HG03575 (cell line): ENCODE measurements at regions not wholly inside any gene's neighbourhood (a gene's known extent, or its start where the extent isn't known, plus 50 kb on each side); places are given as distances from the start of the nearest gene placed in this dataset.
"Not testable (repeated sequence)": the region's sequence is repeated elsewhere in the genome, so short reads cannot be mapped to it uniquely, and the experiment has no call there.

Experiments used
- ATAC-seq: cut with Tn5 transposase; IDR thresholded peaks from one replicate; pipeline ENCODE4 v1.9.1; 2021; ENCODE audit not compliant: unreplicated experiment, insufficient number of reproducible peaks, low FRiP score; ENCODE audit errors: extremely low read depth

DNA sequence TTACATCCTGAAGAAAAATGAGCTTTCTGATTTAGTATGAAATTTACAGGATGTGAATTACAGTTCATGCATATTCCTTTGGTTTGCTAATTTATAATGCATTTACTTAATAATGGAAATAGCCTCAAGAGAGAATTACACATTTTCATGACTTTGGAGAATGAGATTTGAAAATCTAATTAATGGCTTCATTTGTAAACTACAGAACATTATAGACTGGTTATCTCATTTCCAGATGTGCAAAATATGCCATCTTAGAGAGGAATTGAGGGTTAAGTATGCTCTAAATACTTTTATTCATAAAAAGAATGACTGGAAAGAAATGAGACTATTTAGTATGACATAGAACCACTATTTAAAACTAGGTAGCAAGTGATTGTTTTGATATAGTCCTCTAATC lies 94.2 kb upstream of the DNAJC10 start:
- no peak for ATAC-seq

- ATAC-seq = no peak
These were observed 93.8 kb upstream of the DNAJC10 start for GRCh38 chr2:182622231-182622630.

DNA sequence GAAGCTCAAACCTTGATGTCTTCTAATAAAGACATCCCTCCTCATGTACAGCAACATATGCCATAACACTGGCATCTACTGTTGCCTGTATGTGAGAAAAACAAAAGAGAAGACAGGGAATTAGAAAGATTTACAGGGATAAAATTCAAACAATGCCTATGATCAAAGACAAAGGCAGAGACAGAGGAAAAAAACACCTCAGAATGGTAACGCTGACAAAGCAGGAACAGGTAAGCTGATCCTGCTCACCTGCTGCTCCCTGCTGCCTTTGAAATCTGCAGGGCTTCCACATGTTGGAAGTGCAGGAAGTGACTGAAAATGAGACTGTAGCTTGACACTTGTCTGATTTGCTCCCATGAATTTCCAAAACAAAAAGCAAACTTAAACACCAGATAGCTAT lies 90.2 kb upstream of the DNAJC10 start:
- no peak for ATAC-seq

- no peak for ATAC-seq
These were observed 87.1 kb upstream of the DNAJC10 start for GRCh38 chr2:182628916-182629315.

- no peak for ATAC-seq
These were observed 85.8 kb upstream of the DNAJC10 start for GRCh38 chr2:182630207-182630606.

DNA sequence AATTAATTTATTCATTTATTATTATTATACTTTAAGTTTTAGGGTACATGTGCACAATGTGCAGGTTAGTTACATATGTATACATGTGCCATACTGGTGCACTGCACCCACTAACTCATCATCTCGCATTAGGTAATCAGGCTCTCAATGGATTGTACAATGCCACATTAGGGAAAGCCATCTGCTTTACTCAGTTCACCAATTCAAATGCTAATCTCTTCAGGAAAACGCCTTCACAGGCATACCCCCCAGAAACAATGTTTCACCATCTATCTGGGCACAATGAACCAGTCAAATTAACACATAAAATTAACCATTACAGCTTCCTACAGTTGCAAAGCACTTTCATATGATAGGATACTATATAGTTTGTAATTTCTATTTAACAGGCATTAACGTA lies 84.8 kb upstream of the DNAJC10 start:
- no peak for ATAC-seq

DNA sequence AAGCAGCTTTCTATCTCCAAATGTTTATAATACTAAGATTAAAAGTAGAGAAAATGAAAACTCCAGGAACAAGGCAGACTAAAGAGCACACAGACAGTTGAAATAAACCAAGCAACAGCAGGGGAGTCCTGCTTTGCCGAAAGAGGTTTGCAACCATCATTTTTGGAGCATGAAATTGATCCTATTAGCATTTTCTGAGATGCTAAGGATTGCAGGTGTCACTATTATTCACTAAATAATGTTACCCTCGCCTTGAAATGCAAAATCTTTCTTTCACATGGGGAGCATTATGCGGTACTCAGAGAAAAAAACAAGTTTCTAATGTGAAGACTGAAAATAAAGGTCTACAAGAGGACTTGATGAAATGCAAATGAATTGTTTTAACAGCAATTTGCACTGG lies 81.7 kb upstream of the DNAJC10 start:
- no peak for ATAC-seq

DNA sequence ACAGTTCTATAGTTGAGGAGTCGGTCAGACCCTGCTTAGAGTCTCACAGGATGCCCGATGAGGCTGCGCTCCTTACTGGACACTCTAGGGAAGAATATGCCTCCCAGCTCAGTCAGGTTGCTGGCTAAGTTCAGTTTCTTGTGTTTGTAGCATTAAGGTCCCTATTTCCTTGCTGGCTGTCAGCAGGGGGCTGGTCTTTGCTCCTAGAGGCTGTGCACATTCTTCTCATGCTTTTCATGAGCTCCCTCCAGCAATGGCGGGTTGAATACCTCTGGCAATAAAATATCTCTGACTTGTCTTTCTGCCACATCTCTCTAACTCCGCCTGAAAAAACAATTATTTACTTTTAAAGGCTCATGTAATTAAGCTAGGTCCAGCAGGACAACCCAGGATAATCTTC lies 79.4 kb upstream of the DNAJC10 start:
- ATAC-seq = no peak

DNA sequence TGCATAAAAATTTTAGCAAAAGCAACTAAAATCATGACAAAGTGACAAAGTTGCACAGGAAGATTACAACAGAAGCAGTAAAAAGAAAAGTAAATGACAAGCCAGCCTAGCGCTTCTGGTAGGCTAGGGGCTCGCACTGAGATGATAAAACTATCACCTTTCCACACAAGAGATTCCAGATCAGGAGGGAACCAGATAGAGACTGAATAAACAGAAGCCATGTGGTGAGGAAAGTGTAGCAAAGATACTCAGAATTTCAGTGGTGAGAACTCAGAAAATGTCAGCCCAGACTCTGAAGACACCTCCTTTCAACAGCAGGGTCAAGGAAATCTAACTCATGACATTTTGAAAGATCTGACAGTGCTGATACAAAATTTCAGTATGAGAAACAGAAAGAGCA lies 77.4 kb upstream of the DNAJC10 start:
- no peak for ATAC-seq

- no peak for ATAC-seq
These were observed 76.1 kb upstream of the DNAJC10 start for GRCh38 chr2:182639971-182640370.

DNA sequence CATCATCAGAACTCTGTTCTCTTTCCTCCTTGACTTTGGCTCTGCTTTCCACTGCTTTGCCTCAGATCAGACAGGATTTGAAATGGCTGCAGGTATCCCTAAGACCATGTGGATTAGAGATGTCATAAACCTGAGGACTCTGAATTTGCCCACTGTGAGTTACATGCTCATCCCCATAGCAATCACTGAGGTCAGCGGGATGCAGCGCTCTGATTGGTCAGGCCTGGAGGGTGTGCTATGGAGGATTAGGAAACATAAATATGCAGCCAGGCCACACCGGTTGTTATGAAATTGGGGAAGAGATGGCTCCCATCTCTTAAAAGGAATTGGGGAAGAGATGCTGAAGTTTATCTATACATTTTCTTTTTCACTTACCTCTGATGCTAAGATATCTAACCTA lies 73.7 kb upstream of the DNAJC10 start:
- peak; percentile 100 for ATAC-seq

DNA sequence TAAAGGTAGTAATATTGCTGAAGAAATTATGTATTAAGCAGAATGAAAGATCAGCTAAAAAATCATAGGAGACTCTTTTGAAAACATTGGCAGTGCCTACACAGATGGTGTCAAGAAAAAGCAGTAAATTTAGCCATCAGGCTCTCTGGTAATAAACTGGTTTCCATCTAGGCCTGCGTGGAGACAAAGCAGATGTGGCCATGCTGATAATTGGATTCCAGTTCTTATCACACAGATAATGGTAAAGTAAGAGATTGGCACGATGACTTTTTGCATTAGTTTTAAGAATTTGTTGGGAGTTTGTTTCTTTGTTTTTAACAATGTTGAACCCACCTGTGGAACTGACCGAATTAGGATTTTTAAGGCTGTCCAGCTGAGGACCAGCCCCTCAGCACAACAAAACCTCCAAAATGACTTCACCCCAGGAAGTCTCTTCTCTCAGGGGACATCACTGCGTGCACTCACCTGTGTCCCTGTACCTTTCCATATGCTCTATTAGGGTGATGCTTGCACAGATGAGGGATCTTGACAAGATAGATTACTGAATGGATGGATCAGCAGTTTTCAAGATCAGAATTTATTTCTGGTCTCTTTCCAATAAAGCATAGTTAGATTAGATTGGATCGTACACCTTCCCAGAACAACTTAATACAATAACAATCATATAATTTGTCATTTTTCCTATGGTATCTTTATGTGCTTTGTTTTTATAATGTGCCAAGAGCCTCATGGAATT lies 69.1 kb upstream of the DNAJC10 start:
- ATAC-seq = no peak

DNA sequence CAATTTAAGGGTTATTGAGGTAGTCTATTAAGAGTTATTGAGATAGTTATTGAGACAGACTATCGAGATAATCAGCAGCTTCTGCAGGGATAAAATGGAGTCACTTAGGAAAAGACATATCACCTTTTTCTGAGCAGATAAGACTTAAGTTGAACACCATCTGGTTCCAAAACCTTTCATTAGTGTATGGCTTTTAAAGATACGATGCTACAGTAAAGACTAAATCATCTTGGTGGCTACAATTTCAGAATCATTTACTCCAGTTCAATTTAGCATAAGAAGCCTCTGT lies 68.6 kb upstream of the DNAJC10 start:
- no peak for ATAC-seq

- no peak for ATAC-seq
These were observed 66.7 kb upstream of the DNAJC10 start for GRCh38 chr2:182649316-182649715.

DNA sequence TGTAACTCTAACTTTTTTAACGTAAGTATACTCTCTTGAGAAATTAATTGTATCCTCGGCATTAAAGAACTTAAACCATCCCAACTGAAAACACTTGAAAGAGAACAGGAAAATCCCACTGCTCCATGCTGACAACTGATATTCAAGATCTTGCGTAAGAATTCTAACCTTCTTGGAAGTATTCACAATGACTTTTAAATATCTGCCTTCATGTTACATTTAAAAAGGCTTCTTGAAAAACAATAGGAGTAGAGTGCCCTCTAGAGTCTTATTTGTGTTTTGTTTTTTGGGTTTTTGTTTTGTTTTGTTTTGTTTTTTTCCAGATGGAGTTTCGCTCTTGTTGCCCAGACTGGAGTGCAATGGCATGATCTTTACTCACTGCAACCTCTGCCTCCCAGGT lies 65.4 kb upstream of the DNAJC10 start:
- ATAC-seq = no peak

DNA sequence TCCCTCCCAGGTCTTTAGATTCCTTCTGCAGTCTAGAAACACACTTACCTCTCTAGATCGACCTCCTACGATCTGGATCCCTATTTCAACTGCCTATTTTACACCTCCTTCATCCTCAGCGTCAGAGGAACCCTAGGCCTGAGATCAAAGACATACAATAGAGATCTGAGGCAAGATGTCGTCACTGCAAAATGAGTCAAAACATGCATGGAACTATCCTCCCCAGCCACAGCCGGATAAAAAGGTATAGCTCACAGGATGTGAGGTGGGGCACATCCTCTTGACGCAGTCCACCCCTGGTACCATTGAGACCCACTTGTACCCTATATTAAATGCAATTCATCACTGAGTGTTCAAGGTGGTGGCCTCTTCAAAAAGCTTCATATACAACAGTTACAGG lies 63.7 kb upstream of the DNAJC10 start:
- no peak for ATAC-seq

DNA sequence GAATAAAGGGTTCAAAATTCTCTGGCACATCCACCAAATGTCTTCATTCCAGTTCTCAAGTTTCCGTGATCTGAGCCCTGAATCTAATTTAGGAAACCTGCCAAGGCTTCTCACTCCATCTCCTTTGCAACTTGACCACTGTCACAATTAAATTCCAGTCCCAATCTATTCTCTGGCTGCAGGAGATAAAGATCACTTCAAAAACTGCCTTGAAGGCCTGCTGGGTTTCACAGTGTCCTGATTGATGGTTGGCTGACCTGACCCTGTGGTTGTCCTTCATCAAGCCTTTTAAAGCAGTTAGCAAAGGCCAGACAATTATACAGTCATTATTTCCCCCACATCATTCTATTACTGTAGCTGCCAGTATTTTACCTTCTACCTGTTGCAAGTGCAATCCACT lies 60.3 kb upstream of the DNAJC10 start:
- ATAC-seq = no peak

DNA sequence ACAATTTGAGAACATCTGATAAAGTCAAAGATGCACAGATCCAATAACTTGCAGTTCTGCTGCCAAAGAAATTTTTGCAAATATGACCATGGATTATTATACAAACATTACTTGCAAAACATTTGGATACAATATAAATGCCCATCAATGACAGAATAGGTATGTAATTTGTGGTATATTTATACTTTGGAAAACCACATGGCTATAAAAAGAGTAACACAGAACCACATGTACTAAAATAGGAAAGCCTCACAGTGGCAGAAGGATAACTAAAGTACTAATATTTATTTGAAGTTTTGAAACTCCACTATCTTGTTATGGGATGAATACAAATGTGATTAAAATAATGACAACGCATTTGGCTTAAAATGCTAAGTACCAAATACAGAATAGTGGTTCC lies 51.8 kb upstream of the DNAJC10 start:
- no peak for ATAC-seq

DNA sequence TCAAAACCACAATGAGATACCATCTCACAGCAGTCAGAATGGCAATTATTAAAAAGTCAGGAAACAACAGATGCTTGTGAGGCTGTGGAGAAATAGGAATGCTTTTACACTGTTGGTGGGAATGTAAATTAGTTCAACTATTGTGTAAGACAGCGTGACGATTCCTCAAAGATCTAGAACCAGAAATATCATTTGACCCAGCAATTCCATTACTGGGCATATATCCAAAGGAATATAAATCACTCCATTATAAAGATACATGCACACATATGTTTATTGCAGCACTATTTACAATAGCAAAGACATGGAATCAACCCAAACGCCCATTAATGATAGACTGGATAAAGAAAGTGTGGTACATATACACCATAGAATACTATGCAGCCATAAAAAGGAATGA lies 50.6 kb upstream of the DNAJC10 start:
- ATAC-seq = not testable (repeated sequence)
